HL-60 (cell line): ENCODE measurements at regions not wholly inside any gene's neighbourhood (a gene's known extent, or its start where the extent isn't known, plus 50 kb on each side); places are given as distances from the start of the nearest gene placed in this dataset.

Experiments used
- CTCF ChIP-seq: IDR thresholded peaks from one replicate; pipeline ENCODE4 v1.5.1; 2011; ENCODE audit warnings: low read length, control low read depth, inconsistent platforms; ENCODE audit not compliant: insufficient read depth
- REST ChIP-seq: IDR thresholded peaks from 2 replicates; pipeline ENCODE4 v1.6.1; 2012; ENCODE audit warnings: low read depth; ENCODE audit not compliant: insufficient replicate concordance

- TF ChIP-seq CTCF (no peak), REST (no peak)
Measured at GRCh38 chr11:134657631-134658030, 245.6 kb upstream of the B3GAT1 start.
